Tibial nerve (tissue), 4 donors: ENCODE measurements at regions not wholly inside any gene's neighbourhood (a gene's known extent, or its start where the extent isn't known, plus 50 kb on each side); places are given as distances from the start of the nearest gene placed in this dataset.

Source experiments
- DNase-seq, 2 donors: peaks; one replicate each; pipeline ENCODE4 v3.0.0-alpha.2; 2019; ENCODE audit warnings: low spot score in 2 of 2
- H3K27ac ChIP-seq, 4 donors: fragments of 200-600 bp; sonication (generic) in 3 of 4; one replicate each; pipeline ENCODE4 v1.5.1; 2017 to 2019; ENCODE audit warnings: mild to moderate bottlenecking in 1 of 4
- H3K27me3 ChIP-seq, 2 donors: fragments of 200-600 bp; sonication (generic) in 1 of 2; one replicate each; pipeline versions ENCODE4 v1.5.1 to v1.6.0; 2017 to 2019
- H3K36me3 ChIP-seq, 3 donors: fragments of 200-600 bp; sonication (generic); one replicate each; pipeline ENCODE4 v1.5.1; 2018 to 2019
- H3K4me1 ChIP-seq, 4 donors: fragments of 200-600 bp; sonication (generic) in 3 of 4; one replicate each; pipeline ENCODE4 v1.5.1; 2017 to 2019
- H3K4me3 ChIP-seq, 4 donors: fragments of 200-600 bp; sonication (generic) in 3 of 4; one replicate each; pipeline ENCODE4 v1.5.1; 2017 to 2019; ENCODE audit warnings: mild to moderate bottlenecking in 1 of 4, moderate library complexity in 1 of 4
- H3K9me3 ChIP-seq, 4 donors: fragments of 200-600 bp; sonication (generic) in 3 of 4; one replicate each; pipeline ENCODE4 v1.5.1; 2017 to 2019
- CTCF ChIP-seq, 5 experiments: fragments of 200-600 bp in 3 of 5; fragments of 450-650 bp in 2 of 5; sonication (generic) in 3 of 5; IDR thresholded peaks; one replicate each; pipeline ENCODE4 v1.5.1; 2016 to 2019; ENCODE audit warnings: antibody characterized with exemption in 5 of 5, mild to moderate bottlenecking in 3 of 5, moderate library complexity in 2 of 5
- EP300 ChIP-seq, 2 donors: sonication (generic); formaldehyde crosslinking; IDR thresholded peaks; one replicate each; pipeline ENCODE4 v1.6.1; 2017; ENCODE audit warnings: antibody characterized with exemption in 2 of 2, mild to moderate bottlenecking in 1 of 2
- POLR2A ChIP-seq, 2 donors: fragments of 450-650 bp; IDR thresholded peaks; one replicate each; pipeline ENCODE4 v1.6.1; 2017; ENCODE audit warnings: antibody characterized with exemption in 2 of 2, mild to moderate bottlenecking in 2 of 2, moderate library complexity in 2 of 2
- WGBS, 2 donors: methylation state at CpG; one replicate each; pipeline ENCODE4 v1.1.5; 2018; 5-methylcytosine and 5-hydroxymethylcytosine counted together

- TF ChIP-seq POLR2A (IDR thresholded peaks at IDR 0.05) (no peak), CTCF (IDR thresholded peaks at IDR 0.05) (no peak), EP300 (IDR thresholded peaks at IDR 0.05) (no peak)
- no peaks in the 10 kb centered on the region for H3K36me3 ChIP-seq
- H3K27ac ChIP-seq = no peak overlapping the region
- H3K4me3 ChIP-seq = no peak overlapping the region
- no peaks in the 10 kb centered on the region for H3K4me1 ChIP-seq
- WGBS, 2 donors = 23 to 30% methylated on average over 2 of the region's 2 CpGs
- no peak for DNase-seq
- no peaks in the 10 kb centered on the region for H3K9me3 ChIP-seq
- no peaks in the 10 kb centered on the region for H3K27me3 ChIP-seq
Observed at GRCh38 chr5:18091142-18091541, 456.9 kb downstream of the TAF11L14 start.

- Histone ChIP-seq H3K36me3 (no peaks in the 10 kb centered on the region), H3K4me1 (no peaks in the 10 kb centered on the region), H3K27me3 (no peaks in the 10 kb centered on the region), H3K9me3 (no peaks in the 10 kb centered on the region), H3K27ac (no peak overlapping the region), H3K4me3 (no peak overlapping the region)
- DNase-seq = no peak
- TF ChIP-seq POLR2A (IDR thresholded peaks at IDR 0.05) (no peak), EP300 (IDR thresholded peaks at IDR 0.05) (no peak), CTCF (IDR thresholded peaks at IDR 0.05) (no peak)
- whole genome bisulfite sequencing, 2 donors = 69 to 77% methylated on average over 2 of the region's 2 CpGs
Observed at GRCh38 chr5:18091758-18092157, 457.5 kb downstream of the TAF11L14 start.

GRCh38 chr5:18095061-18095460, 460.8 kb downstream of the TAF11L14 start:
- TF ChIP-seq POLR2A (IDR thresholded peaks at IDR 0.05) (no peak), CTCF (IDR thresholded peaks at IDR 0.05) (no peak), EP300 (IDR thresholded peaks at IDR 0.05) (no peak)
- H3K27me3 ChIP-seq = no peaks in the 10 kb centered on the region
- H3K27ac ChIP-seq = no peak overlapping the region
- WGBS, 2 donors = 81% methylated on average over 2 of the region's 2 CpGs
- H3K9me3 ChIP-seq = no peaks in the 10 kb centered on the region
- no peaks in the 10 kb centered on the region for H3K4me1 ChIP-seq
- H3K4me3 ChIP-seq = no peak overlapping the region
- no peaks in the 10 kb centered on the region for H3K36me3 ChIP-seq
- no peak for DNase-seq

GRCh38 chr5:18097817-18098216, 463.6 kb downstream of the TAF11L14 start:
- DNase-seq = no peak
- 64 to 66% methylated on average over 5 of the region's 5 CpGs for WGBS, 2 donors
- Histone ChIP-seq H3K4me1 (no peaks in the 10 kb centered on the region), H3K27me3 (no peaks in the 10 kb centered on the region), H3K9me3 (no peaks in the 10 kb centered on the region), H3K36me3 (no peaks in the 10 kb centered on the region), H3K27ac (no peak overlapping the region), H3K4me3 (no peak overlapping the region)
- no peak for TF ChIP-seq CTCF (IDR thresholded peaks at IDR 0.05)
- TF ChIP-seq EP300 (IDR thresholded peaks at IDR 0.05) = no peak
- TF ChIP-seq POLR2A (IDR thresholded peaks at IDR 0.05) = no peak

GRCh38 chr5:18098691-18099090, 464.4 kb downstream of the TAF11L14 start:
- H3K9me3 ChIP-seq = no peaks in the 10 kb centered on the region
- WGBS, 2 donors = 25 to 30% methylated on average over 2 of the region's 2 CpGs
- no peaks in the 10 kb centered on the region for H3K4me1 ChIP-seq
- H3K27me3 ChIP-seq = no peaks in the 10 kb centered on the region
- H3K36me3 ChIP-seq = no peaks in the 10 kb centered on the region
- no peak for TF ChIP-seq POLR2A (IDR thresholded peaks at IDR 0.05)
- H3K4me3 ChIP-seq = no peak overlapping the region
- H3K27ac ChIP-seq = no peak overlapping the region
- DNase-seq = no peak

GRCh38 chr5:18099261-18099660, 465.0 kb downstream of the TAF11L14 start:
- H3K4me1 ChIP-seq = no peaks in the 10 kb centered on the region
- no peaks in the 10 kb centered on the region for H3K9me3 ChIP-seq
- no peaks in the 10 kb centered on the region for H3K27me3 ChIP-seq
- no peak overlapping the region for H3K4me3 ChIP-seq
- DNase-seq = no peak
- WGBS, 2 donors = 30 to 37% methylated on average over 2 of the region's 2 CpGs
- no peak overlapping the region for H3K27ac ChIP-seq
- H3K36me3 ChIP-seq = no peaks in the 10 kb centered on the region
- no peak for TF ChIP-seq EP300 (IDR thresholded peaks at IDR 0.05)
